ENCODE measurements at regions not wholly inside any gene's neighbourhood (a gene's known extent, or its start where the extent isn't known, plus 50 kb on each side); places are given as distances from the start of the nearest gene placed in this dataset.

DNA sequence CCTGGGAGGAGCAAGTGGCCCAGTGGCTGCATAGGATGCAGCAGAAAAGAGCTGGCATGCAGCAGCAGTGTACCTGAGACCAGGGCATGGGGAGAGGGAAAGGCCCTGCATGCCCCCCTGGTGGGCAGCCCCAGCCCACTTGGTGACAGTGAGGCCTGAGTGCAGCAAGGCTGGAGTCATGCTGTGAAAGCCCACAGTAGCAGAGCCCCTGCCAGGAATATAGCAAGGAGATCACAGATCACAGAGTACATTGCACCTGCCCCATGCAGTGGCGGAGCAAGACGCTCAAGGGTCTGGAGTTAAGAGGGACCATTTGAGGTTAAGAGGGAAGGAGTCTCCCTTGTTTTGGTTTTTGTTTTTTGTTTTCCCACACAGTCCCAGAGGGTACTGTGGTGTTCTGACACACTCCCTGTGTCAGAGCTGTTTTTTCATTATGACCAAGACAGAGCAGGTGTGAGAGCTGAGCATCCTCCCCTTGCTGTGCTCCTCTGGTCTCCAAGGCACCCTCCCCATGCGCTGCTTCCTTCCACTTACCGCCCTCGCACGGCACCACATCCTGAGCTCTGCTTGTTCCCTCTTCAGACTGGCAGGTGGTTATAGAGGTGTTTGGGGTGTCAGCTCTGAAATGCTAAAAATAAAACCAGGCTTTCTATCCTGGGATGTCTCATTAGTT lies 85.0 kb upstream of the UBL3 start:
- DNase-seq (ENCODE audit: low read depth in 2 of 3, low spot score in 2 of 3), result peak; percentile 35 to 74 (median 37)

DNA sequence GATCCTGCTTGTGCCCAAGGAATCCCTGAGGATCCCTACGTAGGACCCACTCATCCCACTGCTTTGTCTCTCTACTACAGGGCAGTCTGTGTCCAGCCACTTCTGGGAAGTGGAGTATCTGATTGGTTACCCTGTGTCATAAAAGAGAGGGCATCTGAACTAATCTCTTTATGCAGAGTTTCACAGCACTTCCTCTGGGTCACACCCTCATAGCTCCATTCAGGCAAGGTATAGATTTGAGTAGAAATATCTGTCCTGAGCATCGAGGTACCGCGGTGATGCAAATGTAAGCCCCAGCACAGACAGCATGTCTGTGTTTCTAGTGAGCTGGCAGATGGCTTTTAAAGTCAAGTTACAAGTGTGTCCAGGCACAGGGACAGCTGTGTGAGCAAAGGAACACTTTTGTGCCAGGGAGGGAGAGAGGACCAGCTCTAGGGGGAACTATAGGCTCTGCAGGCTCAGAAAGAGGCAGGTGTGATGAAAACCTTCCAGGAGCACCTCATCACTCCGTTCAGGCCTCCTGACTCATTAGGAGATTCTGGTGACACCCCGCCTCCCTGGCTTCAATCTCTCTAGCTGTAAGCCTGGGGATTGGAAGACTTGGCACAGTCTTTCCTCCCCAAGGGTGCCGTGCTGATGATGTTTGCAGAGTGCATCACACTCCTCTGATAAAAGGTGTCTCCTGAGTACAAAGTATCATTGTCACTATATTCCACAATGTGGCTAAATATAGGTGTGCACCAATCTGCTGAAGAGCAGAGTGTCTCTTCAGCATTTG lies 84.3 kb upstream of the UBL3 start:
- DNase-seq (ENCODE audit: low read depth in 2 of 3, low spot score in 2 of 3), result no peak

DNA sequence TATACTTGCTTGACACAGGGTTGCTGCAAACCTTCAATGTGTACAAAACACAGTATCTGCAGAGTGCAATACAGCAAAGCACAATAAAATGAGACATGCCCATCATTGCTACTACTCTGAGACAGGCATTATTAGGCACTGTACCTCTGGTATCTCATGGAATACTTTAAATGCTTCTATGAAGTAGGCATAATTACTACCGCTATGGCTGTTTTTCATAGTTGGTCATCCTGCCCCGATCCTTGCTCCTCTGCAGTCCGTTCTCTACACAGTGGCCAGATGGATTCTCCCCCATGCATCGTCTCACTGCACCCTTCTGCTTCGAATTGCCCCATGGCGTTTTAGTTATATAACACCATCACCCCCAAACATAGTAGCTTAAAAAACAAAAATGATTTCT lies 83.0 kb upstream of the UBL3 start:
- no peak for DNase-seq (ENCODE audit: low read depth in 2 of 3, low spot score in 2 of 3)

DNA sequence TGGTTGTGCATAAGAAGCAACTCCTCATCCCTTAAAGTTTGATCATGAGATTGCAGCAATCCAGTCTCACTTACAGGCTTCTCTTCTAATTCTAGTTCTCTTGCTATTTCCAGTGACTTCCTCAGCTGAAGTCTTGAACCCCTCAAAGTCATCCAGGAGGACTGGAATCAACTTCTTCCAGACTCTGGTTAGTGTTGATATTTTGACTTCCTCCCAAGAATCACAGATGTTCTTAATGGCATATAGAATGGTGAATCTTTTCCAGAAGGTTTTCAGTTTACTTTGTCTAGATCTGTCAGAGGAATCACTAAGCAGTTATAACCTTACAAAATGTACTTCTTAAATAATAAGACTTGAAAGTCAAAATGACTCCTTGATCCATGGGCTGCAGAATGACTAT lies 81.3 kb upstream of the UBL3 start:
- DNase-seq (ENCODE audit: low read depth in 2 of 3, low spot score in 2 of 3), result no peak

DNA sequence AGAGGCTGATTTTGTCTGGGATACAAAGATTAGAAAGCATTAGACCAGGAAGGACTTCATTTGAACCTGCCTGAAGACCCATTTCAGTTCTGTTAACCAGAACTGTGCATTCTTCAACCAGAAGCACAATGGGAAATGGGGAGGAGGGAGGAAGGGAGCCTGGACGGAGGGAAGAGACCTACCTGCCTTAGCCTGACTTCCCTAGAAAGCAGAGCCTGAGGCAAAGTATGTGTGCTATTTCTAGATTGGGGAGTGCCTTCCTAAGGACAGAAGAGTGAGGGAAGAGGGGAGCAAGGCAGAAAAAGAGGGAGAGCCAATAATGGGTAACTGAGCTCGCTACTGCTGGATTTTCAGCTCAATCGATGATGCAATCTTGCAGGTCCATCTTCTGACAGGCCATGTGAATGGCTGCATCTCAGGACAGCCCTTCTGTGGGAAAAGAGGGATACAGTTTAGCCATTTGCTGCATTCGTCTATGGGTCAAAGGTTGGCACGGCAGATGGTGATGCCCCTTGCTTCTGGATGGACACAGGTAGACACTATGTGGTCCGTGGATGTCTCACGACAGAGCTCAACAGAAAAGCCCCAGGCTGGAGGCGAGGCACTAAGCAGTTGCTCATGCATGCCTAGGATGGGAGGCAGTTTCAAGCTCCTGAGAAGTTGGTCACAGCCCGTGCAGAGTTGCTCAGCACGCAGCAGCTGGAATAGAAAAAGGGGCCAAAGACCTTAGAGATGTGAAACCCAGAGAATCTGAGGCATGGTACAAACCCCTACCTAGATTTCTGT lies 78.8 kb upstream of the UBL3 start:
- no peak for DNase-seq (ENCODE audit: low read depth in 2 of 3, low spot score in 2 of 3)

DNA sequence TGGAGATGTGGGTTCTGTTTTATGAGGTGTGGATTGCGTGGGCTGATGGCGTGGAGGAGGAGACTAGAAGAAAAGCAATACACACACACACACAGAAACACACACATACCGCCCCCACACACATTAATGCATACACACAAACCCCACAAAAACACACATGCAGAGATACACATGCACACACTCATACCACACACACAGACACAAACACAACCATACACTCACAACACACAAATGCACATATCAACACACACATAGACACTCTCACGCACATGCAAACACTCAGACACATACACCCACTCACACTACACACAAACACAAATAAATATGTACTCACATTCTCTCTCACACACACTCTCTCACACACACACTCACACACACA lies 75.7 kb upstream of the UBL3 start:
- DNase-seq (ENCODE audit: low read depth in 2 of 3, low spot score in 2 of 3), result no peak

DNA sequence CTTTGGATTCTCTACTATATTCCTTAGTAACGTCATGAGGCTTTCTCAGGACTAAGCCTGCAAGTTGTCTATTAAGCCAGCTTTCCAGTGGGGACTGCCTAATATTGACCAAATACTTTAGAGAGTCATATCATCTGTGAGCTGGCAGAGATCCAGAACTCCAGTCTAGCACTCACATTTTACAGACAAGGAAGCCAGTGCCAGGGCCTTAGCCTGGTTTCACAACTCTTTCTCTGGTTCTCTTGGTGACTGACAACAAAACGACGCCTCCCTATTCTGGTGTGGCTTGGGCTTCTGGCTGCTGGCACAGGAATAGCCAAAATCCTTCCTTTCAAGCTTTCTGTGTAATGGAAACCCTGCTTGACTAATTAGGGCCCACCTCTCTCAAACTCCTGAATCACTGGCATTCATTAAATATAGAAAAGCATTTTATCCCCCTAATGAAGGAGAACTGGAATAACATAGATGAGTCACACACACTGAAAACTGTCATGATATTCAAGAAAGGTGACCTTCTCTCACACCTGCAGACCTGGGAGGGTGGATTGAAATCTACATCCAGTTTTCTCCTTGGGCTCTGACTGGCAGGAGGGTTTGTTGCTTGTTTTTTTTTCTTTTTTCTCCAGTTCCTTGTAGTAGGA lies 75.2 kb upstream of the UBL3 start:
- DNase-seq (ENCODE audit: low read depth in 2 of 3, low spot score in 2 of 3), result peak in 1 of 3 donors; percentile 28

DNA sequence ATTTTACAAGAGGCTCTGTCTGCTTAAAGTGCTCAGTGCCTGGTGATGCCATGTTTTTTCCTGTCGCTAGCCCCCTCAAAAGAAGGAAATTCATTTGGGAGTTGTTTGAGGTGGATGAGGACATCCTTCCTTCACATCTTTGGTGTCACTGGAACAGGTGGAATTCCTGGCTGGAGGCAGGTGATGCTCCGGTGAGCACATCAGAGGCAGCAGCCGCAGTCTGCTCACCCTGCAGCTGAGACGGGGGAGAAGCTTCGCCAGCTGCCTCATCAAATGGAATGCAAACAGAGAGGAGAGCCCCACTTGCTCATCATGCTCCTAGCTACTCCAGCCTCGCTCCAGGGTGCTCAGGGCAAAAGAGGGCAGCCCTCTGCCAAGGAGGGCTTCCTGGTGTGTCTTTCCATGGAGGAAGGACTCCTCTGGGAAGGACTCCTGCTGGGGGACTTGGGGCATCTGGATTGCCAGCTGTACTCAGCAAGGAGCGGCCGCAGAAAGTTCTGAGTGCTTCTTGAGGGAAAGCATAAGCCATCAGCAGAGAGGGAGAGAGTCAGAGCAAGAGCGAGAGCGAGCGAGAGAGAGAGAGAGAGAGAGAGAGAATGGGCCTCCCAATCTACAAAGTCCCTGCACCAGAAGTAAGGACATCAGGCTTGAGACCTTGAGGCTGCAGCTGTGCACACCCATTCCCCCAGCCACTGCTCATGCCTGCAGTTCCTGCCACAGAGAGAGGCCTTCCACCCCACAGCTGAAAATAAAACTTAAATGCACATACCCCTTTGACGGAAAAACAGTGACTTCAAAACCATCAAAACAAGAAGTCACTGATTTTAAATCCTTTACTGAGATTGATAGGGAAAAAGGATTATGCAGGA lies 74.3 kb upstream of the UBL3 start:
- DNase-seq (ENCODE audit: low read depth in 2 of 3, low spot score in 2 of 3), result no peak

DNA sequence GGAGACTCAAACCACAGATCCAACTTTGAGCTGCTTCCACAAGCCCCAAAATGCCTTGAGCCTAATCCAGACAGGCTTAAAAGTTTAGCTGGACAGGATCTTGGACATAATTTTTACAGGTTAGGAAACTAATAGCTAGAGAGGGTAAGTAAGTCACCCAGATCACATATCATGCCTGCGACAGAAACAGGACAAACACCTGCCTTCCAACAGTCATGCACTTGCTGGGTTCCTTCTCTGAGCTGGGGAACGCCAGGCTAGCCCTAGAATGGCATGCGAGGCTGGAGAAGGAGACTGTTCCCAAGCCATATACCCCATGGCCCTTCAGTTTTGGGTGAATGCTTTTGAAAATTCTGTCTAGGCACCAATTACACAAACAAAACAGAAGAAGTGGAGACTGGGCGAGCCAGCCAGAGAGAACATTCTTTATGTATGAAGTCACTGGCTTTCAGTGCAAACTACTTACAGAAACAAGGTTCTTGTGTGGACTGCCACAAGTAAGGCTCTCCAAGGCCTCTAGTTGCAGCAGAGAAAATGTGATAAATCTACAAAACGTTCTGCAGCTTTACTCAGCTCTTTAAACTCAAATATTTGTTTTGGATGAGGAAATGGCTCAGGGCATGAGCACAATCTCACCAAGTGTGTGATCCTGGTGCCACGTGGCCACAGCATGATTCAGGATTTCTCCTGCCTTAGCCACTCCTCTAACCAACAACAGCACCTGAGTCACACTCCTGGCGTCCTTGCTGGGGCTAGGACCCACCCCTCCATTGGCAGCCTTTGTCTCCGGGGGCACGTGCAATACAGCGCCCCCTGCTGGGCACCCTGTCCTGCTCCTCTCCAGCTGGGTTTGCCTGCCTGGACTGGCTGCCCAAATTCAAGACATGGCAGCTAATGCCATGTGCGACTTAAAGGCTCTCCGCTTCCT lies 73.4 kb upstream of the UBL3 start:
- DNase-seq (ENCODE audit: low read depth in 2 of 3, low spot score in 2 of 3), result peak in 2 of 3 donors; percentile 74 to 77

DNA sequence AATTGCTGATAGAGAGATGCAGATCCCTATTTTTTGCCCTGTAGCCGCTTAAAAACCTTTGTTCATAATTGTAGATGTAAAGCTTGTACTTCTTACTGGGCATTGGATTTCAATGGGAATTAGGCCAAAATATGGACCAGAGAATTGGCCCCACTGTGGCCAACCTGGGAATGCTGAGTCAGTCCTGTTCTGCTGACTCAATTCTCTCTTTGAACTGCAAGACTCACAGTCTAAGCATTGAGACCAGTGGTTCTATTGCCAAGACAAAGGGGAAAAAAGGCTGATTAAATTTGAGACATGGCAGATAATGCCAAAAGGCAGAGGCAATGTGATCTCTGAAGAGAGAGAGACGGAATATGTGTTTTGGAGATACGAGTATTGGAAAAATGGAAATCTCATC lies 72.5 kb upstream of the UBL3 start:
- no peak for DNase-seq (ENCODE audit: low read depth in 2 of 3, low spot score in 2 of 3)

DNA sequence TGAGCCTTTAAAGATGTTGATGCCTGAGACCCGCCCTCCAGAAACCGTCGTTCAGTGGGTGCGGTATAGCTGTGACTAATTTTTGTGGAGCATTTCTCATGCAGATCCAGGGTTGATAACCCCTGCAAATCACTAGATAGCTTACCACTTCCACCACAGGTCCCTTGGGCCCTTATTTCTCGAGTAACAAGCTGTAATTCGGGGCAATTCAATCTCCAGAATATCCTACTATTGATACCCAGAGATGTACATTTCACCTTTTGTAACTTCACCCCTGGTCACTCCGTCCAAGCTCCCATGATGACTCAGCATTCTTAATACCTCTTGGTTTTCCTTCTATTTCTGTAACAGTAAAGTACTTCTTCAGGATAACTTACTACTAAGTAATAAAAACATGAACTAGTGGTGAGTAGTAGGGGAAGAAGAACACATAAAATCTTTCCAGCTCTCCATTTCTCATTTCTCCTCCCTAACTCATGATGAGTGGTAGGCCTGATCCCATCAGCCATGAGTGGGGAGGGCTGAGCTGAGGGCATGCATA lies 71.9 kb upstream of the UBL3 start:
- no peak for DNase-seq (ENCODE audit: low read depth in 2 of 3, low spot score in 2 of 3)

DNA sequence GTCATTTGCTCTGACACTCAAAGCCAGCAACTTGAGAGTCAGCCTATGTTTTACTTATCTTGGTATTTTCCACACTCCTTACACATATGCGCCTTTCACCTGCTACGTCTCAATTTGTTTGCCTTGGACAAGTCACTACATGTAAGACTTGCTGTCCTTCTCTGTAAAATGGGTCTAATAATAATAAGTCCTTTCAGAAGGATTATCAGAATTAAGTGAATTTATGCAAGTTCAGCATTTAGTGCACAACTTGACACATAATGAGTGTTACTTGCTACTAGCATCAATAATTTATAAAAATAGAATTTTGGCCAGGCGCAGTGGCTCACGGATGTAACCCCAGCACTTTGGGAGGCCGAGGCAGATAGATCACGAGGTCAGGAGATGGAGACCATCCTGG lies 71.1 kb upstream of the UBL3 start:
- DNase-seq (ENCODE audit: low read depth in 2 of 3, low spot score in 2 of 3), result no peak

DNA sequence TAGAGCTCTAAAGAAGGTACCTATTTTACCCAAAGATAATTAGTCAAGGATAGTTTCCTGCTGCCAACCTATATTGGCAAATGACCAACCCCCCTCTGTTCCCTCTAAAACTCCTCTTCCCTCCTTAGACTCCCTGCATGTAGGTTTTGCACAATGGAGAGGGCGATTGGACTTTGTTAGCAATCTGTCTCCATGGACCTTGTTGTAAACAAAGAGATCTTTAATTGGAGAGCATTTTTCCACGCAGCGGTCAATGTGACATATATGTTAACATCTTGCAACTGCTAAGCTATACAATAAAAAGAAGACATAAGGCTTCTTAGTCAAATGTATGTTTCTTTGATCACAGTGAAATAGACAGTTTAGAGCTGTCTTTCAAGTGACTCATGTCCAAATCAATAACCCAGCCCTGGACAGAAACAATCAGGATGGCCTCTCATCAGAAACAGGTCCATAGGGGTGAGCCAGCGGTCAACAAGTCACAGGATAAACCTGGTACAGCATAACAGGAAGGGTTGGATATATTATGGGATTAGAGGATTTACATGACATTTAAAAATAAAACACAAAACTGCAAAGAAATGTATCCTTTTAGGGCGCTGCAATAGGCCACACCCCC lies 69.7 kb upstream of the UBL3 start:
- no peak for DNase-seq (ENCODE audit: low read depth in 2 of 3, low spot score in 2 of 3)

DNA sequence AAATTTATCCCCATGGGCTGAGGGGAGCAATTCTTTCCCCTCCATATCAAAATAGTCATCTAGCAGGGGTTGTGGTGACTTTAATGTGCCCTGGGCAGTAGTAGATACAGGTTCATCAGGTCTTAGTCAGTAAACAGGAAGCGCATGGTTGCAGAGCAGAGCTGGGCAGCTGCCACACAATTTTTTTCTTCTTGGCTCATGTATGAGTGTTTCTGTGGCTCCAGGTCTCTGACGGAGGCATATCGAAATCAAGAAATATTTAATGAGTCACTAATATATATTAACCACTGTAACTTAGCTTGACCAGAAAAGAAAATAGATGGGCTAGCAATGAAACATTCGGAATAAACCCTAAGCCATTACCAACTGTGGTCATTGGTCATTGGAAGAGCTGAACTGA lies 68.4 kb upstream of the UBL3 start:
- no peak for DNase-seq (ENCODE audit: low read depth in 2 of 3, low spot score in 2 of 3)

DNA sequence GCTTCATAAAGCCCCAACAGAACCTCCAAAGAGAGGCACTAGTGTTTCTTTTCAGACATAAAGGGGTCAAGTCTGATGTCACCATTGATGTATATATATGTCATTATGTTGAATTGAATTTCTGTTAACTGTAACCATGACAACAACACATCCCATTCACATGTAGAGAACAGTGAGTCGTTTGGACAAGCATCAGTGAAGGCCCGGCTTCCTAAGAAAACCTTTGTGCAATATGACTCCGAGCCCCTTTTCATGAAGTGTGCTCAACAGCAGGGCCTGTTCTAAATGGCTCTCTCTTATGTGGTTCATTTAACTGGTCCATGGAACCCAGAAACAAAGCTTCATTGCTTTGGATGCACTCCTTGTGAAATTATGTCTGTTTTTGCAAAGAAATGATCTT lies 67.2 kb upstream of the UBL3 start:
- no peak for DNase-seq (ENCODE audit: low read depth in 2 of 3, low spot score in 2 of 3)

DNA sequence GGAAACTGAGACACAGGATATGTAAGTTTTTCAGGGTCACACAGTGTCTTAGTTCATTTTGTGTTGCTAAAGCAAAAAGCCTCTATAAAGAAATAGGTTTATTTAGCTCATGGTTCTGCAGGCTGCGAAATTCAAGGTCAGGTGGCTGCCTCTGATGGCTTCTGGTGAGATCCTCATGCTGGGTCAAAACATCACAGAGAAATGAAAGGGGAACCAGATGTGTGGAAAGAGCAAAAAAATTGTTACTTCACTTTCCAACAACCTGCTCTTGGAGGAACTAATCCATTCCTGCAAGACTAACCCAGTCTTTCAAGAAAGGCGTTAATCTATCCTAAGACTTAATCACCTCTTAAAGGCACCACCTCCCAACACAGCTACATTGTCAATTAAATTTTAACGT lies 64.2 kb upstream of the UBL3 start:
- DNase-seq (ENCODE audit: low read depth in 2 of 3, low spot score in 2 of 3), result no peak

DNA sequence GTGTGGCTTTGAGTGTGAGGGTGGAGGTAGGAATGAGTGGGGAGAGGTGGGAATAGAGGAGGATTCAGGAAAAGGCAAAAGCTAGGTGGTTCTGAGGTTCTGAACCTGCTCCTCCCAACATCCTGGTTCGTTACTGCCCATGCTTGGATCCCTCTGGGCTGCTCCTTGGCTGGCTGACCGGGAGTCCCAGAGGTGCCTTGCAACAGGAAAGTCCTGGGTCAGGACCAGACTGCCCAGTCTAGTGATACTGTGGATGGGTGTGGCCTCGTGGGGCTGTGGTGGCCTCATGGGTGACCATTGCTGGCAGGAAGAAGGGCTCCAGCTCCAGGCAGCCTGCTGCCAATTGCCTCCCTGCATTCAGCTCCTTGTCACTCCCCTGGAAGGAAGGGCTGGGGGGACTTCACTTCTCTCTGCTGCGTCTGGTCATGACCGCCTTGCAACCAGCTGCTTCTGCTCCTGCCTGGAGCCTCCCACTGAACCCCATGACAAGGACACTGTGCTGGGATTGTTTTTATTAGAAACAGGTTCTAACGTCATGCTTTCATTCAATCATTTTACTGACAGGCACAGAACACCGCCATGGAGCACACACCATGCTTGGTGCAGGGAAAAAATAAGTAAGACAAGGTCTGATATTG lies 61.5 kb upstream of the UBL3 start:
- no peak for DNase-seq (ENCODE audit: low read depth in 2 of 3, low spot score in 2 of 3)

Data from hematopoietic multipotent progenitor cell (in vitro differentiated cells).